ENCODE measurements at regions not wholly inside any gene's neighbourhood (a gene's known extent, or its start where the extent isn't known, plus 50 kb on each side); places are given as distances from the start of the nearest gene placed in this dataset.

DNA sequence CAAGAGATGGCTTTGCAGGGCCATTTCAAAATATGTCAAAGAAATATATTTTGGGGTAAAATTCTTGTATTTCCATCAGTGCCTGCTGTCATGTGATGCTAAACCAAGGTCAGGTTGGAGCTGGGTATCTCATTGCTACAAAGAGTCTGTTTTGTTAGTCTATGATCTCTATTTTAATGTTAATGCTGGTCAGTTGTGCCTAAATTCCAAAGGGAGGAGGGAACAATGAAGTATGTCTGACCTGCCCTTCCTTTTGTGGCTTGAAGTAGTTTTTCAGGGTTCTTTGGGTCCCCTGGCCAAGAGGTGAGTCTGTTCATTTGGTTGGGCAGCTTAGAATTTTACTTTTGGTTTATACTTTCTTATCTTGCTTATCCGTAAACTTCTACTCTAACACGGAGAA is 61.6 kb upstream of the DYNAP start:
- no peaks in the 10 kb centered on the region for H4K20me1 ChIP-seq (ENCODE audit: insufficient read depth, low read length, poor library complexity, severe bottlenecking)
- H3K9ac ChIP-seq (ENCODE audit: low read depth, low read length, poor library complexity, severe bottlenecking): no peak overlapping the region
- H3K4me1 ChIP-seq (ENCODE audit: insufficient read depth, low read length, poor library complexity, severe bottlenecking): peaks cover 5% of the 10 kb centered on the region
- no peak overlapping the region for H3K4me2 ChIP-seq (ENCODE audit: low read depth, low read length, poor library complexity, severe bottlenecking)
- H3F3A ChIP-seq (ENCODE audit: low read depth): no peaks in the 10 kb centered on the region
- H3K36me3 ChIP-seq (ENCODE audit: insufficient read depth, low read length): no peaks in the 10 kb centered on the region
- no peaks in the 10 kb centered on the region for H3K9me2 ChIP-seq (replicated peaks; ENCODE audit: low read depth, low read length)
- no peaks in the 10 kb centered on the region for H3K27me3 ChIP-seq (ENCODE audit: insufficient read depth, low read length, poor library complexity, severe bottlenecking)
- no peak overlapping the region for H3K4me3 ChIP-seq (ENCODE audit: low read length, poor library complexity, severe bottlenecking)
- H3K79me2 ChIP-seq (ENCODE audit: insufficient read depth, low read length): no peaks in the 10 kb centered on the region
- no peak overlapping the region for H2AFZ ChIP-seq (ENCODE audit: low read length)
- H3K9me3 ChIP-seq (ENCODE audit: insufficient read depth, low read depth, low read length): no peaks in the 10 kb centered on the region; the same call in 1 of the 2 replicates
- no peak for TF ChIP-seq EZH2phosphoT487 (IDR thresholded peaks at IDR 0.05; ENCODE audit: borderline replicate concordance)

DNA sequence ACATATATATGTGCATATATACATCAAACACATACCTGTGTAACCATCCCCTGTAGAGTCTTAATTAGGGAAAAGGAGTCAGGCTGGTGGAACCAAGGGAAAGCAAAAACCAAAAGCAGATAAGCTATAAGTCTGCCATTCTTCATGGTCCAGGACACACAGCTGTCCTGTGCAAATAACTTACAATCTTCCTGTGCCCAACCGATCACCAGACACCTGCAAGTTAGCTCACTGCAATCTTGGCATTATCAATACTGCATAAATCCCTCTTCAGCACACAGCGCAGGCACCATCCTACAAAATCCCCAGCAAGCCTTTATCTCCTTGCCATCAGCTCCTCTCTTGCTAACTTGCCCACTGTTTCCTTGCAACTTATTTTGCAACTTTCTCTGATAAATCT is 60.8 kb upstream of the DYNAP start:
- no peak overlapping the region for H3K4me3 ChIP-seq (ENCODE audit: low read length, poor library complexity, severe bottlenecking)
- H2AFZ ChIP-seq (ENCODE audit: low read length): no peak overlapping the region
- H3K36me3 ChIP-seq (ENCODE audit: insufficient read depth, low read length): no peaks in the 10 kb centered on the region
- no peaks in the 10 kb centered on the region for H4K20me1 ChIP-seq (ENCODE audit: insufficient read depth, low read length, poor library complexity, severe bottlenecking)
- H3K9me2 ChIP-seq (replicated peaks; ENCODE audit: low read depth, low read length): no peaks in the 10 kb centered on the region
- no peaks in the 10 kb centered on the region for H3K79me2 ChIP-seq (ENCODE audit: insufficient read depth, low read length)
- H3K27me3 ChIP-seq (ENCODE audit: insufficient read depth, low read length, poor library complexity, severe bottlenecking): no peaks in the 10 kb centered on the region
- H3K4me1 ChIP-seq (ENCODE audit: insufficient read depth, low read length, poor library complexity, severe bottlenecking): no peaks in the 10 kb centered on the region
- no peaks in the 10 kb centered on the region for H3F3A ChIP-seq (ENCODE audit: low read depth)
- no peak overlapping the region for H3K9ac ChIP-seq (ENCODE audit: low read depth, low read length, poor library complexity, severe bottlenecking)
- no peak overlapping the region for H3K4me2 ChIP-seq (ENCODE audit: low read depth, low read length, poor library complexity, severe bottlenecking)
- H3K9me3 ChIP-seq (ENCODE audit: insufficient read depth, low read depth, low read length): peaks cover 8% of the 10 kb centered on the region; the same call in 1 of the 2 replicates
- TF ChIP-seq EZH2phosphoT487 (IDR thresholded peaks at IDR 0.05; ENCODE audit: borderline replicate concordance): no peak
- TF ChIP-seq, protein P1, sequence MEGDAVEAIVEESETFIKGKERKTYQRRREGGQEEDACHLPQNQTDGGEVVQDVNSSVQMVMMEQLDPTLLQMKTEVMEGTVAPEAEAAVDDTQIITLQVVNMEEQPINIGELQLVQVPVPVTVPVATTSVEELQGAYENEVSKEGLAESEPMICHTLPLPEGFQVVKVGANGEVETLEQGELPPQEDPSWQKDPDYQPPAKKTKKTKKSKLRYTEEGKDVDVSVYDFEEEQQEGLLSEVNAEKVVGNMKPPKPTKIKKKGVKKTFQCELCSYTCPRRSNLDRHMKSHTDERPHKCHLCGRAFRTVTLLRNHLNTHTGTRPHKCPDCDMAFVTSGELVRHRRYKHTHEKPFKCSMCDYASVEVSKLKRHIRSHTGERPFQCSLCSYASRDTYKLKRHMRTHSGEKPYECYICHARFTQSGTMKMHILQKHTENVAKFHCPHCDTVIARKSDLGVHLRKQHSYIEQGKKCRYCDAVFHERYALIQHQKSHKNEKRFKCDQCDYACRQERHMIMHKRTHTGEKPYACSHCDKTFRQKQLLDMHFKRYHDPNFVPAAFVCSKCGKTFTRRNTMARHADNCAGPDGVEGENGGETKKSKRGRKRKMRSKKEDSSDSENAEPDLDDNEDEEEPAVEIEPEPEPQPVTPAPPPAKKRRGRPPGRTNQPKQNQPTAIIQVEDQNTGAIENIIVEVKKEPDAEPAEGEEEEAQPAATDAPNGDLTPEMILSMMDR (conservative IDR thresholded peaks at IDR 0.05; ENCODE audit: low read length): no peak

DNA sequence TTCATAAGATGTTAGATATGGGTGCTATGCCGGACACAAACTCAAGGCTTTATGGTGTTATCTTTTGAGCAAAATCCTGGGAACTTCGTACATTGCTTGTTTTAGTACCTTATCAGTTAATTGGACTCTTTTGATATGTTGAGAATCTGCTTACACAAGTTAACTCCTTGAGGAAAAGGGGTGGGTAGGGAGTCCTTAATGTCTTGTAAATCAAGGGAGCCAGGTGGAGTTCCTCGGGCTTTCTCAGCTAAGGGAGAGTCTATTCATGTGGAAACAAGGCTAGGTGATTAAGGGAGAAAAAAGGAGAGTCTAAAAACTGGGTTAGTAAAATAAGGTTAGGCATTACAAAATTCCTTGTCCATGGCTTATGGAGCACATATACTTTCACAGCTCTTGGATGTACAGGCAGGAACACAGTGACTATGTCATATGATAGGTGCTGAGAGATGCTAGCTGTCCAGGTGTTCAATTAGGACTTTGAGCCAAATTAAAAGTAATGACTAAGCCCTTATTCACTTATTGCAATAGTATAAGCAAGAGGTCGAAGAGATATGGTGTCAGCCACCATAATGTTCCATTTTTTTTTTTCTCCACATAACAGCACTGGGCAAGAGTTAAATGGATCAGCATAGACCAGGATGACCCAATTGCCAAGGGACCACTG is 59.5 kb upstream of the DYNAP start:
- no peak overlapping the region for H3K4me2 ChIP-seq (ENCODE audit: low read depth, low read length, poor library complexity, severe bottlenecking)
- H3K79me2 ChIP-seq (ENCODE audit: insufficient read depth, low read length): no peaks in the 10 kb centered on the region
- no peaks in the 10 kb centered on the region for H3K4me1 ChIP-seq (ENCODE audit: insufficient read depth, low read length, poor library complexity, severe bottlenecking)
- no peaks in the 10 kb centered on the region for H4K20me1 ChIP-seq (ENCODE audit: insufficient read depth, low read length, poor library complexity, severe bottlenecking)
- TF ChIP-seq, protein P1 (conservative IDR thresholded peaks at IDR 0.05; ENCODE audit: low read length): no peak
- no peak for TF ChIP-seq EZH2phosphoT487 (IDR thresholded peaks at IDR 0.05; ENCODE audit: borderline replicate concordance)
- H3K27me3 ChIP-seq (ENCODE audit: insufficient read depth, low read length, poor library complexity, severe bottlenecking): no peaks in the 10 kb centered on the region
- H3K9me3 ChIP-seq (ENCODE audit: insufficient read depth, low read depth, low read length): peaks cover 18% of the 10 kb centered on the region; the same call in 1 of the 2 replicates
- no peaks in the 10 kb centered on the region for H3F3A ChIP-seq (ENCODE audit: low read depth)
- no peak overlapping the region for H3K9ac ChIP-seq (ENCODE audit: low read depth, low read length, poor library complexity, severe bottlenecking)
- no peaks in the 10 kb centered on the region for H3K36me3 ChIP-seq (ENCODE audit: insufficient read depth, low read length)
- no peak overlapping the region for H3K4me3 ChIP-seq (ENCODE audit: low read length, poor library complexity, severe bottlenecking)
- H3K9me2 ChIP-seq (replicated peaks; ENCODE audit: low read depth, low read length): no peaks in the 10 kb centered on the region
- H2AFZ ChIP-seq (ENCODE audit: low read length): no peak overlapping the region

DNA sequence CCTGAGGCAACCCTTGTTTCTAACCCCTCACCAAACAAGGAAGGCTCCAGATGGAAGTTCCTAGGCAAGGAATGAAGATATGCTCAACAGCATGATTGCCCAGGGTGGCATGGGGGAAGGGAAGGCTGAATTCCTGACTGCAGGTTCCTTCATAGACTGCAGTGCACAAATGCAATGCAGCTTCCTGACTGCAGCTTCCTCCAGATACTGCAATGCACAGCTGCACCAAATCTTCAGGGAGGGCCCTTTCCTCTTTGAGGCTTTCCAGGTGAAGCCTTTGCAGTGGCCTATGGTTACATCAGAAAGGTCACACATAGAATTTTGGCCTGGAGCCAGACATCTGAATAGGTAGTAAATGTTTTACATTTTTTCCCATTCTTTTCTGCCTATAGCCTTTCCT is 58.8 kb upstream of the DYNAP start:
- peaks cover 18% of the 10 kb centered on the region; the same call in 1 of the 2 replicates for H3K9me3 ChIP-seq (ENCODE audit: insufficient read depth, low read depth, low read length)
- no peak overlapping the region for H3K9ac ChIP-seq (ENCODE audit: low read depth, low read length, poor library complexity, severe bottlenecking)
- no peaks in the 10 kb centered on the region for H3K36me3 ChIP-seq (ENCODE audit: insufficient read depth, low read length)
- no peak overlapping the region for H3K4me2 ChIP-seq (ENCODE audit: low read depth, low read length, poor library complexity, severe bottlenecking)
- H3K4me3 ChIP-seq (ENCODE audit: low read length, poor library complexity, severe bottlenecking): no peak overlapping the region
- H2AFZ ChIP-seq (ENCODE audit: low read length): no peak overlapping the region
- no peaks in the 10 kb centered on the region for H3K9me2 ChIP-seq (replicated peaks; ENCODE audit: low read depth, low read length)
- no peaks in the 10 kb centered on the region for H3K4me1 ChIP-seq (ENCODE audit: insufficient read depth, low read length, poor library complexity, severe bottlenecking)
- no peaks in the 10 kb centered on the region for H3K79me2 ChIP-seq (ENCODE audit: insufficient read depth, low read length)
- H3K27me3 ChIP-seq (ENCODE audit: insufficient read depth, low read length, poor library complexity, severe bottlenecking): no peaks in the 10 kb centered on the region
- H3F3A ChIP-seq (ENCODE audit: low read depth): no peaks in the 10 kb centered on the region
- TF ChIP-seq, protein P1 (conservative IDR thresholded peaks at IDR 0.05; ENCODE audit: low read length): no peak
- no peak for TF ChIP-seq EZH2phosphoT487 (IDR thresholded peaks at IDR 0.05; ENCODE audit: borderline replicate concordance)
- no peaks in the 10 kb centered on the region for H4K20me1 ChIP-seq (ENCODE audit: insufficient read depth, low read length, poor library complexity, severe bottlenecking)
